WTC11 (cell line): ENCODE measurements at regions not wholly inside any gene's neighbourhood (a gene's known extent, or its start where the extent isn't known, plus 50 kb on each side); places are given as distances from the start of the nearest gene placed in this dataset.

Source experiments
- ATAC-seq: fragments of 200-7000 bp; cut with Tn5 transposase; 2 replicates; pipeline ENCODE4 v1.10.0; 2021; ENCODE audit warnings: mild to moderate bottlenecking, moderate library complexity
- CTCF ChIA-PET: fragments of 300-600 bp; sonication (Branson Sonifier 250); formaldehyde crosslinking; loops from one replicate; lab custom pipeline; 2021; ENCODE audit warnings: antibody characterized with exemption; lab: Charles Lee
- POLR2A ChIA-PET: fragments of 350-600 bp; sonication (Branson Sonifier 250); formaldehyde crosslinking; loops from one replicate; lab custom pipeline; 2021; ENCODE audit warnings: antibody characterized with exemption; lab: Charles Lee
- DNase-seq: peaks from one replicate; pipeline ENCODE4 v3.0.0; 2021; ENCODE audit warnings: low spot score
- H3K27ac Mint-ChIP-seq: 2 replicates; pipeline ENCODE4 v1.8.0; 2021; ENCODE audit warnings: mixed read lengths
- H3K27me3 Mint-ChIP-seq: 2 replicates; pipeline ENCODE4 v1.8.0; 2021; ENCODE audit warnings: low read depth, mild to moderate bottlenecking, moderate library complexity, mixed read lengths
- H3K36me3 Mint-ChIP-seq: 2 replicates; pipeline ENCODE4 v1.8.0; 2021; ENCODE audit warnings: mixed read lengths
- H3K4me1 Mint-ChIP-seq: 2 replicates; pipeline ENCODE4 v1.8.0; 2022; ENCODE audit warnings: mixed read lengths
- H3K4me3 Mint-ChIP-seq: 2 replicates; pipeline ENCODE4 v1.8.0; 2021; ENCODE audit warnings: mild to moderate bottlenecking, moderate library complexity, mixed read lengths
- H3K9me3 Mint-ChIP-seq: 2 replicates; pipeline ENCODE4 v1.8.0; 2021; ENCODE audit warnings: mixed read lengths
- CDX4 ChIP-seq: fragments of 250-450 bp; sonication (Bioruptor Pico); IDR thresholded peaks from 2 replicates; pipeline ENCODE4 v1.9.0; 2021; ENCODE audit warnings: moderate library complexity, mild to moderate bottlenecking, inconsistent platforms, borderline replicate concordance
- ERG ChIP-seq: fragments of 250-450 bp; sonication (Bioruptor Pico); IDR thresholded peaks from 2 replicates; pipeline ENCODE4 v1.8.0; 2021; ENCODE audit warnings: mild to moderate bottlenecking
- GTF2I ChIP-seq: fragments of 250-450 bp; sonication (Bioruptor Pico); conservative IDR thresholded peaks from 2 replicates; pipeline ENCODE4 v1.4.0; 2021; ENCODE audit warnings: mild to moderate bottlenecking
- JAZF1 ChIP-seq: fragments of 250-450 bp; sonication (Bioruptor Pico); IDR thresholded peaks from 2 replicates; pipeline ENCODE4 v1.9.0; 2021; ENCODE audit warnings: moderate library complexity, mild to moderate bottlenecking, inconsistent platforms
- NFYB ChIP-seq: sonication (generic); formaldehyde crosslinking; conservative IDR thresholded peaks from 2 replicates; pipeline ENCODE4 v1.8.0; 2022; ENCODE audit warnings: low read depth, missing genetic modification reagents
- NR2C2 ChIP-seq: sonication (generic); formaldehyde crosslinking; IDR thresholded peaks from 2 replicates; pipeline ENCODE4 v1.8.0; 2022; ENCODE audit warnings: mild to moderate bottlenecking, missing genetic modification reagents
- PREB ChIP-seq: sonication (generic); formaldehyde crosslinking; IDR thresholded peaks from 2 replicates; pipeline ENCODE4 v1.8.1; 2022; ENCODE audit warnings: mild to moderate bottlenecking, missing genetic modification reagents, moderate library complexity, borderline replicate concordance
- SMAD4 ChIP-seq: sonication (generic); formaldehyde crosslinking; IDR thresholded peaks from 2 replicates; pipeline ENCODE4 v1.8.0; 2022; ENCODE audit warnings: mild to moderate bottlenecking, missing genetic modification reagents
- SOX15 ChIP-seq: fragments of 250-450 bp; sonication (Bioruptor Pico); IDR thresholded peaks from 2 replicates; pipeline ENCODE4 v1.9.0; 2021; ENCODE audit warnings: mild to moderate bottlenecking
- TEAD1 ChIP-seq: sonication (generic); formaldehyde crosslinking; IDR thresholded peaks from 2 replicates; pipeline ENCODE4 v1.8.0; 2022; ENCODE audit warnings: mild to moderate bottlenecking, missing genetic modification reagents
- TP53 ChIP-seq: sonication (generic); formaldehyde crosslinking; IDR thresholded peaks from 2 replicates; pipeline ENCODE4 v1.8.1; 2023; ENCODE audit warnings: mild to moderate bottlenecking, missing genetic modification reagents
- ZNF121 ChIP-seq: sonication (generic); formaldehyde crosslinking; IDR thresholded peaks from 2 replicates; pipeline ENCODE4 v1.8.0; 2023; ENCODE audit warnings: missing genetic modification reagents
- ZNF138 ChIP-seq: sonication (generic); formaldehyde crosslinking; conservative IDR thresholded peaks from 2 replicates; pipeline ENCODE4 v1.8.1; 2022; ENCODE audit warnings: mild to moderate bottlenecking, moderate library complexity, missing genetic modification reagents
- ZNF512 ChIP-seq: sonication (generic); formaldehyde crosslinking; IDR thresholded peaks from 2 replicates; pipeline ENCODE4 v1.8.1; 2022; ENCODE audit warnings: missing genetic modification reagents, borderline replicate concordance
- TF ChIP-seq, protein P1 (sequence below): sonication (generic); formaldehyde crosslinking; IDR thresholded peaks from 2 replicates; pipeline ENCODE4 v1.8.1; 2023; ENCODE audit warnings: mild to moderate bottlenecking, missing genetic modification reagents, moderate library complexity
- TF ChIP-seq, protein P2 (sequence below): sonication (generic); formaldehyde crosslinking; IDR thresholded peaks from 2 replicates; pipeline ENCODE4 v1.8.0; 2023; ENCODE audit warnings: missing genetic modification reagents
- TF ChIP-seq, protein P3 (sequence below): sonication (generic); formaldehyde crosslinking; IDR thresholded peaks from 2 replicates; pipeline ENCODE4 v1.8.1; 2022; ENCODE audit warnings: low read depth, missing genetic modification reagents, borderline replicate concordance
- TF ChIP-seq, protein P4 (sequence below): sonication (generic); formaldehyde crosslinking; IDR thresholded peaks from 2 replicates; pipeline ENCODE4 v1.8.0; 2022; ENCODE audit warnings: mild to moderate bottlenecking, missing genetic modification reagents
- TF ChIP-seq, protein P5 (sequence below): sonication (generic); formaldehyde crosslinking; IDR thresholded peaks from 2 replicates; pipeline ENCODE4 v1.8.0; 2022; ENCODE audit warnings: mild to moderate bottlenecking, missing genetic modification reagents

- TF ChIP-seq NFYB (CRISPR knock-in tag): no peak
- TF ChIP-seq, protein P1, sequence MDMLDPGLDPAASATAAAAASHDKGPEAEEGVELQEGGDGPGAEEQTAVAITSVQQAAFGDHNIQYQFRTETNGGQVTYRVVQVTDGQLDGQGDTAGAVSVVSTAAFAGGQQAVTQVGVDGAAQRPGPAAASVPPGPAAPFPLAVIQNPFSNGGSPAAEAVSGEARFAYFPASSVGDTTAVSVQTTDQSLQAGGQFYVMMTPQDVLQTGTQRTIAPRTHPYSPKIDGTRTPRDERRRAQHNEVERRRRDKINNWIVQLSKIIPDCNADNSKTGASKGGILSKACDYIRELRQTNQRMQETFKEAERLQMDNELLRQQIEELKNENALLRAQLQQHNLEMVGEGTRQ: no peak
- no peak for TF ChIP-seq SOX15
- TF ChIP-seq TP53 (CRISPR knock-in tag): no peak
Observed at GRCh38 chr5:89399548-89399947, 516.6 kb upstream of the MEF2C start (continued).

- CTCF ChIA-PET: no interaction called here
- DNase-seq (no peak), ATAC-seq (no peak)
- Mint-ChIP-seq H3K4me3 (no peak overlapping the region), H3K9me3 (no peaks in the 10 kb centered on the region), H3K4me1 (peaks cover 4% of the 10 kb centered on the region)
- TF ChIP-seq, protein P2, sequence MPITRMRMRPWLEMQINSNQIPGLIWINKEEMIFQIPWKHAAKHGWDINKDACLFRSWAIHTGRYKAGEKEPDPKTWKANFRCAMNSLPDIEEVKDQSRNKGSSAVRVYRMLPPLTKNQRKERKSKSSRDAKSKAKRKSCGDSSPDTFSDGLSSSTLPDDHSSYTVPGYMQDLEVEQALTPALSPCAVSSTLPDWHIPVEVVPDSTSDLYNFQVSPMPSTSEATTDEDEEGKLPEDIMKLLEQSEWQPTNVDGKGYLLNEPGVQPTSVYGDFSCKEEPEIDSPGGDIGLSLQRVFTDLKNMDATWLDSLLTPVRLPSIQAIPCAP: no peak
- TF ChIP-seq CDX4: no peak
- no peak for TF ChIP-seq PREB (CRISPR knock-in tag)
- TF ChIP-seq ERG (CRISPR knock-in tag): no peak
- TF ChIP-seq, protein P3, sequence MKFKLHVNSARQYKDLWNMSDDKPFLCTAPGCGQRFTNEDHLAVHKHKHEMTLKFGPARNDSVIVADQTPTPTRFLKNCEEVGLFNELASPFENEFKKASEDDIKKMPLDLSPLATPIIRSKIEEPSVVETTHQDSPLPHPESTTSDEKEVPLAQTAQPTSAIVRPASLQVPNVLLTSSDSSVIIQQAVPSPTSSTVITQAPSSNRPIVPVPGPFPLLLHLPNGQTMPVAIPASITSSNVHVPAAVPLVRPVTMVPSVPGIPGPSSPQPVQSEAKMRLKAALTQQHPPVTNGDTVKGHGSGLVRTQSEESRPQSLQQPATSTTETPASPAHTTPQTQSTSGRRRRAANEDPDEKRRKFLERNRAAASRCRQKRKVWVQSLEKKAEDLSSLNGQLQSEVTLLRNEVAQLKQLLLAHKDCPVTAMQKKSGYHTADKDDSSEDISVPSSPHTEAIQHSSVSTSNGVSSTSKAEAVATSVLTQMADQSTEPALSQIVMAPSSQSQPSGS (CRISPR knock-in tag): no peak
- TF ChIP-seq, protein P4, sequence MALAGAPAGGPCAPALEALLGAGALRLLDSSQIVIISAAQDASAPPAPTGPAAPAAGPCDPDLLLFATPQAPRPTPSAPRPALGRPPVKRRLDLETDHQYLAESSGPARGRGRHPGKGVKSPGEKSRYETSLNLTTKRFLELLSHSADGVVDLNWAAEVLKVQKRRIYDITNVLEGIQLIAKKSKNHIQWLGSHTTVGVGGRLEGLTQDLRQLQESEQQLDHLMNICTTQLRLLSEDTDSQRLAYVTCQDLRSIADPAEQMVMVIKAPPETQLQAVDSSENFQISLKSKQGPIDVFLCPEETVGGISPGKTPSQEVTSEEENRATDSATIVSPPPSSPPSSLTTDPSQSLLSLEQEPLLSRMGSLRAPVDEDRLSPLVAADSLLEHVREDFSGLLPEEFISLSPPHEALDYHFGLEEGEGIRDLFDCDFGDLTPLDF (CRISPR knock-in tag): no peak
- TF ChIP-seq SOX15: no peak
- no peak for TF ChIP-seq SMAD4
- no peak for TF ChIP-seq ZNF121
- no peak for TF ChIP-seq ZNF138 (CRISPR knock-in tag)
- TF ChIP-seq GTF2I (CRISPR knock-in tag): no peak
- TF ChIP-seq NR2C2 (CRISPR knock-in tag): no peak
- TF ChIP-seq, protein P5, sequence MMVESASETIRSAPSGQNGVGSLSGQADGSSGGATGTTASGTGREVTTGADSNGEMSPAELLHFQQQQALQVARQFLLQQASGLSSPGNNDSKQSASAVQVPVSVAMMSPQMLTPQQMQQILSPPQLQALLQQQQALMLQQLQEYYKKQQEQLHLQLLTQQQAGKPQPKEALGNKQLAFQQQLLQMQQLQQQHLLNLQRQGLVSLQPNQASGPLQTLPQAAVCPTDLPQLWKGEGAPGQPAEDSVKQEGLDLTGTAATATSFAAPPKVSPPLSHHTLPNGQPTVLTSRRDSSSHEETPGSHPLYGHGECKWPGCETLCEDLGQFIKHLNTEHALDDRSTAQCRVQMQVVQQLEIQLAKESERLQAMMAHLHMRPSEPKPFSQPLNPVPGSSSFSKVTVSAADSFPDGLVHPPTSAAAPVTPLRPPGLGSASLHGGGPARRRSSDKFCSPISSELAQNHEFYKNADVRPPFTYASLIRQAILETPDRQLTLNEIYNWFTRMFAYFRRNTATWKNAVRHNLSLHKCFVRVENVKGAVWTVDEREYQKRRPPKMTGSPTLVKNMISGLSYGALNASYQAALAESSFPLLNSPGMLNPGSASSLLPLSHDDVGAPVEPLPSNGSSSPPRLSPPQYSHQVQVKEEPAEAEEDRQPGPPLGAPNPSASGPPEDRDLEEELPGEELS (CRISPR knock-in tag): no peak
- TF ChIP-seq ZNF512 (CRISPR knock-in tag): no peak
- TF ChIP-seq TEAD1 (CRISPR knock-in tag): no peak
- no peak for TF ChIP-seq JAZF1 (CRISPR knock-in tag)
- TF ChIP-seq, all 79 proteins: peak for 0
- Mint-ChIP-seq H3K27ac (no peak overlapping the region), H3K27me3 (no peaks in the 10 kb centered on the region), H3K36me3 (no peaks in the 10 kb centered on the region)
- POLR2A ChIA-PET: no interaction called here
Observed at GRCh38 chr5:89397096-89397495, 514.1 kb upstream of the MEF2C start.
